ENCODE measurements at regions not wholly inside any gene's neighbourhood (a gene's known extent, or its start where the extent isn't known, plus 50 kb on each side); places are given as distances from the start of the nearest gene placed in this dataset.
"Not testable (repeated sequence)": the region's sequence is repeated elsewhere in the genome, so short reads cannot be mapped to it uniquely, and the experiment has no call there.

- FAIRE-seq, result not testable (repeated sequence)
Measured at GRCh38 chr2:87559001-87559400, 188.9 kb upstream of the PLGLB2 start.

- not testable (repeated sequence) for FAIRE-seq
Measured at GRCh38 chr2:87559735-87560134, 188.2 kb upstream of the PLGLB2 start.

- not testable (repeated sequence) for FAIRE-seq
Measured at GRCh38 chr2:87565116-87565515, 182.8 kb upstream of the PLGLB2 start.

DNA sequence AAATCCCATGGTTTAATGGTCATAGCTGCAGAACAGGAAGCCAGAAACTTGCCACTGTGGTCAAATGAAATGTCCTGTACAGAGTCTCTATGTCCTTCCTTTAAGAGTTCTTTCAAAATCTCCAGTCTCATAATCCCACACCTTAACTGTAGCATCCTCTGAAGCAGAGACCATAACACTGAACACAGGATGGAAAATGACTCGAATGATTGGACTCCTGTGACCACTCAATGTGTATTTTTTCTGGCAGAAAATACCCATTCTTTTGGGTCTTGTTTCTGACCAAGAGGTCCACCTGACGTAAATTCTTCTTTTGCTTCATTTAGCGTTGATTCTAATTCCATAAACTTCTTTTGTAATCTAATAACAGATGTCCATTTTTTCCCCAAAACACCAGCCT is 181.4 kb upstream of the PLGLB2 start:
- not testable (repeated sequence) for FAIRE-seq

DNA sequence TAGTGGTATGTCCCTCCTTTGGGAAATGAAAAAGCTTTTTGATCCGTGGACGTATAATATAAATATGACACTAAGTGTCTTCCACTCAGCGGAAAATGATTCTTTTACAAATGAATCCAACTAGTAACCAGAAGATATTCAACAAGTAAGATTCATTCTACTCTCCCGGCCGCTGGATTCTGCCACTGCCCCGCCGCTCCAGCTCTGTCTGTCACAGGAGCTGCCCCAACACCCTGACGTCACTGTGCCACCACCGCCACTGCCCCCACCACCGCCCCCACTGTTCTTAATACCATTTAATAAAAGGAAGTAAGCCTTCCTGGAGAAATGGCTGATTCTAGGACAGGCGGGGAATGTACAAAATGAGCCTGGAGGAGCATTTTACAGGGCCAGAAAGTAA is 180.8 kb upstream of the PLGLB2 start:
- not testable (repeated sequence) for FAIRE-seq

- FAIRE-seq, result not testable (repeated sequence)
Measured at GRCh38 chr2:87567912-87568311, 180.0 kb upstream of the PLGLB2 start.

DNA sequence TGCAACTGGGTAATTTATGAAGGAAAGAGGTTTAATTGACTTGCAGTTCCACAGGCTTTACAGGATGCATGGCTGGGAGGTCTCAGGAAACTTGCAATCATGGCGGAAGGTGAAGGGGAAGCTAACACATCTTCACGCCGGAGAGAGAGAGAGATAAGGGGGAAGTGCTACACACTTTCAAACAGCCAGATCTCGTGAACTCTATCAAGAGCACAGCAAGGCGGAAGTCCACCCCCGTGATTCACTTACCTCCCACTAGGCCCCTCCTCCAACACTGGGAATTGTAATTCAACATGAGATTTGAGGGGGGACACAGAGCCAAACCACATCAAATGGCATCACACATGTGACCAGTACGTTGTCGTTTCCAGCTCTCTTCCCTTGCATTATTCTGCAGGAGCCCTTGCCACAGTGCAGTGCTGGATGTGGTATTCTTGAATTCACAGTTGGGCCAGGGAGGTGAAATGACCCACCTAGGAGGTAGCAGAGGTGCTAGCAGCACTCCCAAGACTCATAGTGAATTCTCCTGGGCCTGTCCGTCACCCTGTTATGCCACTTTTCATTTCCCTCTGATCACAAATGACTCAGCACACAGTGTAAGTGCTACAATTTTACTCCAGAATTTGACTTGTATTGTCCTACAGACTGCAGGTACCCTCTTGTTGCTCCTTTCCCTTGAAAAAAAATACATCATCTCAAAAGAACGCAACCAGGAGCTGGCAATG is 179.2 kb upstream of the PLGLB2 start:
- FAIRE-seq, result not testable (repeated sequence)

GRCh38 chr2:87569689-87570397 is 178.0 kb upstream of the PLGLB2 start:
- FAIRE-seq, result not testable (repeated sequence)

- FAIRE-seq, result not testable (repeated sequence)
Measured at GRCh38 chr2:87571889-87572465, 175.9 kb upstream of the PLGLB2 start.

GRCh38 chr2:87572906-87573305 is 175.0 kb upstream of the PLGLB2 start:
- FAIRE-seq, result not testable (repeated sequence)

- not testable (repeated sequence) for FAIRE-seq
Measured at GRCh38 chr2:87573386-87574192, 174.3 kb upstream of the PLGLB2 start.

DNA sequence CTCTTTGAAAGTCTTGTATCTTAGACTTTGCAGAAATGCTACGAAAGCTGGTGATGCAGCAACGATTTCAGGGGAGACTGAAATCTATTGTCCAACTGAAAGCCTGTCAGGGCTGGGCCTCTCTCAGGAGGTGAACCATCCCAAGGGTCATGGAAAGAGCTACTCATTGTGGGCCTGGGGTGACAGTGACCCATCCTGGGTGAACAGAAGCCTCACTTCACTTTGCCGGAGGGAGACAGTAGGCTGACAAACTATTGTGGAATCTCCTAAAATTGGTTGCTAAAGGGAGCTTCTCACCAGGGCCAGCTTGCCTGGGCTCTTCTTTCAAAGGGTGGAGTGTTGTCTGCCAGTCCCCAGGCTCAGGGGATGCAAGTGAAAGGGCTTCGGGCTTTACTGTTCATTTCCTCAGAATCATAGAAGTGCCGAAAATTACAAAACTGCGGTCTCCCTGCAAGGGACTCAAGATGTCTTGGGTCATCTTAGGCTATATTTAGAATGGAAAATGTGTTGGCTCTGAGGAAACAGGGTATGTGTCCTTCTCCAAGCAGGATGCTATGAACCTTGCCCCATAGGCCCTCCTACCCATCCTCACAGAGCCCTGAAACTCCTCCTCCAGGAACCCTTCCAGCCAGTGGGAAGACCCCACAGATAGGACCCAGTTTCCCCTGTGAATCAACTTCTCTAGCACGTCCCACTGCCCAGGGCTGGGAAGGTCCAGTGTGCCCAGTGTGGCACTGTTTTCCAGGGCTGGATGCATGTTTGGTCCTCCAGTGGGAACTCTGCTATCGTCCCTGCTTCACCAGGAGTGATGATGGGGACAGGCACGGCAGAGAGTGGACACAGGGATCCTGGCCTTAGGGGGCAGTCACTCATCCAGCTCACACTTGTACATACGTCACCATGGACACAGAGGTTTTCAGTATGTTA is 173.4 kb upstream of the PLGLB2 start:
- not testable (repeated sequence) for FAIRE-seq

DNA sequence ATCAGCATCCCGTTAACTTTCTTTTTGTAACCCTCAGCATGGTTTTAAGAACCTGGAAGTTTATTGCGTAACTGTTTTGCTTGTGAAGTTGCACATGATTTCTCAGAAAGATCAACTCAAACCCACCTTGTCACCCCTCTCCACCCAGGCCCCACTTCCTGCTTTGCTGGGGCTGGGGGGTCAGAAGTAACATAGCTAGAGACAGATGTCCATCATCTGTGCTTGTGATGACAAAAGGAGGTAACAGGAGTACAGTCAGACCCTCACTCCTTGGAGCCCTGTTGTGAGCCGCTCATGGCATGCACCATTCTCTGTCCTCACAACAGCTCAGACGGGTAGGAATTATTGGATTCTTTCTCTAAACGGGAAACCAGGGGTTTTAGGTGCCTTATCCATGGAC is 172.7 kb upstream of the PLGLB2 start:
- FAIRE-seq, result not testable (repeated sequence)

DNA sequence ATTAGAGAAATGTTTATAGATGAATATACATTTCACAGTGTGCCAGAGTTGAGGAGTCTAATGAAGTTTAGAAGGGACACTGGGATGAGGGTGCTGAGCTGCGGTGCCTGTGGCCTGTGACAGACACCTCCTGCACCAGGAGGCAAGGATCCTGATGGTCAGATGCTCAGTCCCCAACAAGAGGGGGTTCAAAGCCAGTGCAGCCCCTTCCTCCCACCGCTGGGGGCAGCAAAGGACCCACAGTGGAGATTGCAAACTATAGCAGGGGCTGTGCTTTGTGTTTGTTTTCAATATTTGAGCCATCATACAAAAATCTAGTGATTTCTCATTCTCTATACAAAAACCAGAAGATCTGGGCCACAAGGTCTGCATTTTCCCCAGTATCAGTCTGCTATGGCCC is 170.5 kb upstream of the PLGLB2 start:
- not testable (repeated sequence) for FAIRE-seq

DNA sequence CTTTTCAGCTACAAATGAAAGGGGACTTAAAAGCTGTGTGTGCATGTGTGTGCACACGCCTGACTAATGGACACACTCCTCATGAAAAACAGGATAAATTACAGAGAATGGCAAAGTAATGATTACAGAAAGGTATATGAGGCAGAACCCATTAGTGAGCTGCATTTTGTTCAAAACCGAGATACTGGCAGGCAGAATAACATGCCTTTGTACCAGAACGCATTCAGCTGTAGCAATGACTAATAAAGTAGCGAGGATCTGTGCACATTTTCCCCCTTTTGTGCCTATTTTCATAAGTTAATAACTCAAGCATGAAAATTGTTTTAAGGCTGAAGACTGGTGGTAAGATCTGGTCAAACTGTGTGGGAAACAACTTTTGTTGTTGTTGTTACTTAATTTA is 165.7 kb upstream of the PLGLB2 start:
- not testable (repeated sequence) for FAIRE-seq

GRCh38 chr2:87582579-87582978 is 165.3 kb upstream of the PLGLB2 start:
- FAIRE-seq, result not testable (repeated sequence)

DNA sequence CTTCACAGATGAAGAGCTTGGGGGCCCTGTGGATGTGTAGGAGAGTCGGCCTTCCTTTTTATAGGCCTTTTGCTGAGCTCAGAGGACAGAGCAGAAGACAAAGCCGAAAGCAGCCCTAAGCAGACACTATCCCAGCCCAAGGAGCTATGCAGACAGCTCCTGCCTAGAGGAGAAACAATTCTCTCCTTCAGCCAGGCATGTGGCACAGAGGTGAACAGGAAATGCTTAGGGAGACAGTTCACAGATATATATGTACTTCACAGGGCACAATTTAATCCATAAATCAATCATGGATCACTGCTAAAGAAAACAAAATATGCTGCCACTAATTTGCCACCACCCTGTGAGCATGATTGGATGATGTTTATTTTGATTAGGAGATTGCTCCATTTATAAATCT is 164.5 kb upstream of the PLGLB2 start:
- not testable (repeated sequence) for FAIRE-seq

GRCh38 chr2:87583803-87584202 is 164.1 kb upstream of the PLGLB2 start:
- FAIRE-seq, result not testable (repeated sequence)

DNA sequence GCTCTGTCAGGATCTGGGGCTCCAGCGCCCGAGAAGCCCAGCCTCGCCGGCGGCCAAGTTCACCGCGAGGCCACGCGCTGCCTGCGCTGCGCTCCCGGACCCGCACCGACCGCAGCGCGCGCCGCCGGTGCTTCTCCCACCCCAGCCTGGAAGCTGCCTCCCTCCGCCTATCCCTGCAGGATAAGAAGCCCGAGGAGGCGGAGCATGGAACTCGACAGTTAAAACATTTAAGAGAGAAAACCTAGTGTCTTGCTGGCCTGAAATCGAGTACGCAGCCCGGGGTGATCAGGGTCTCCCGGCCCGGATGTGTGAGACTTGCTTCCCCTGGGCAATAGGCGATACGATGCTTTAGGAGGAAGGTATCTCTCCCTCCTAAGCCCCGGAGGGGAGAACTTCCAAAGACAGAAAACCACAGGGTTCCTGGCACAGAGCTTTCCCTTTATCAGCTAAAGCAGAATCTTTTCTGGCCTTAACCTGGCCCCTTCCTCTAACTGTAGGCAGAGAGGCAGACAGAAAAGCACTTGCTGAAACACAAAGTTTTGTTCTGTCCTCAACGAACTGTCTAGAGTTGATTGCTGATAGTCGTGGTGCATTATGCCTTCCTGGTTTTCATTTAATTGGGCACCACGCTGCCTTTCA is 163.5 kb upstream of the PLGLB2 start:
- FAIRE-seq, result not testable (repeated sequence)

GRCh38 chr2:87587934-87588333 is 160.0 kb upstream of the PLGLB2 start:
- FAIRE-seq, result not testable (repeated sequence)

DNA sequence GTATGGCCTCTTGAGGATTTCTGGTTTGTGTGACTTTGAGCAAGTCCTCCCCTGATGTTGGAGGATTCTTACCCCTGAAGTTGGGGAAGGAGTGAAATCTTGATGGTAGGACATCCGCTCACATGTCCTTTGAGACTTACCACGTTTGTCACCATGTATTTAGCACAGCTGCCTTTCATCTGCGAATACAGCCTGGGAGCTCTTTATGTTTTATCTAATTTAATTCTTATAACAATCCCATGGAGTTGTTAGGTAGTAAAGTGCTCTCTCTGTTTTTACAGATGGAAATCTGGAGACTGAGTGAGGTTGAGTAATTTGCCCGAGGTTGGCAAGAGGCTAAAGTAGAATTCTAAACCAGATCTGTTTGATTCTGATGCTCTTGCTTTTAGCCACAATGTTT is 154.9 kb upstream of the PLGLB2 start:
- not testable (repeated sequence) for FAIRE-seq
